ENCODE measurements at regions not wholly inside any gene's neighbourhood (a gene's known extent, or its start where the extent isn't known, plus 50 kb on each side); places are given as distances from the start of the nearest gene placed in this dataset.
A peak's percentile ranks its signal among the peaks of the same experiment; 100 is the strongest.

DNA sequence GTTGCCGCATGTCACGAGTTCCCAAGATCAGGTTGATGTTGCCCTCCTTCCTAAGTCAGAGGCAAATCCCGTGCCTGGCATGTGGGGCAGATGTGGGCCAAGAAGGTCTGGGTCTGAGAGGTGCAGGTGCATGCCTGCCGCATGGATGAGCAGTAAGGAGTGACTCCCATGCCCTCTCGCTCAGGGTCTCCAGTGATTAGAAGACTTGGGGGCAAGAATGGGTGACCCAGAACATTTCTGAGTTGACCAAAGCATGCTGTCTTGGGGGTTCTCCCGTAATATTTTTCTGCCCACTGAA lies 120.6 kb upstream of the HDAC4 start:
- no peak for DNase-seq

GRCh38 chr2:239520811-239521517 lies 120.1 kb upstream of the HDAC4 start:
- no peak for DNase-seq

DNA sequence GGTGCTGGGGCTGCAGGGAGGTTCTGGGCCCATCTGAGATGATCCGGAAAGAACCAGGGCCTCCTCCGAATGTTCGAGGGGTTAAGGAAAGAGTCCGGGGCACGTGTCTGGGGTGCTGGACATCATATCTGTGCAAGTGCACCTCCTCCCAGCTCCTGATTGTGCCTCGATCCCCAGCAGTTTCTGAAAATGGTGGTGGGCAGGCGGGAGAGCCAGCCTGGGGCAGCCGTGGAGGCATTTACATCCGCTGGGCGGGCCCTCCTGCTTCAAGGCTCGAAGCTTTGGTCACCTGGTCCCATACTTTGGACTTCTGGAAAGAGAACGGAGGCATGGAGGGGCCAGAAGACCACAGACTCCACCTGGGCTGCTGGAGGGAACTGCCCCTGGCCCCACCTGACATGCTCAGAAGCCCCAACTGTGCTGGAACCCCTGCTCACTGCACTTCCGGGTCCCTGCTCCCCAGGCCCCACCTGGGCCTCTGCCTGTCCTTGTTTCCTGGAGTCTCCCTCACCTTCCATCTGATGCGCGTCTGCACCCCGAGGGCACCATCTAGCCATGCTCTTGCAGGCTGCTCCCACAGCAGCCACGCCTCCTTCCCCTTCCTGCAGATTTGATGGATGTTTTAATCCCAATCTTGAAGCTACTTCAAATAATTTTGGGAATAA lies 119.2 kb upstream of the HDAC4 start:
- no peak for DNase-seq

GRCh38 chr2:239519089-239519920 lies 118.5 kb upstream of the HDAC4 start:
- DNase-seq, result no peak

- no peak for DNase-seq
Measured at GRCh38 chr2:239518286-239519088, 117.7 kb upstream of the HDAC4 start.

DNA sequence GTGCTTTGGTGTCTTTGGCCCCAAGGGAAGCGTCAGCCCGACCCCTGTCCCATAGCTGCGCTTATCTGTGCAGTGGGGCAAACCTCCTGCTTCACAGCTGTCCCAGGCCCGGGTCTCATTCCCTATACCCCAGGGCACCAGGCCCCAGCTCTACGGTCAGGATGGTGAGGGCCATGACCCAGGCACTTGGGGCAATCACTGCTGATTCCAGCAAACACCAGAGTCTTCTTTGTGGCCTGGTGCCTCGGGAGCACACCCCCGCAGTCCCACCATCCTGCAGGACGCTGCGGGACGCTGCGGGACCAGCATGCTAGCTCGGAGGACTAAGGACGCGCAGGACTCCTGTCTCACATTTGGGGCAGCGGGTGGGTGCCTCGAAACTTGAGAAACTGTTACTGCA lies 116.9 kb upstream of the HDAC4 start:
- DNase-seq, result no peak

- no peak for DNase-seq
Measured at GRCh38 chr2:239516954-239517305, 116.1 kb upstream of the HDAC4 start.

DNA sequence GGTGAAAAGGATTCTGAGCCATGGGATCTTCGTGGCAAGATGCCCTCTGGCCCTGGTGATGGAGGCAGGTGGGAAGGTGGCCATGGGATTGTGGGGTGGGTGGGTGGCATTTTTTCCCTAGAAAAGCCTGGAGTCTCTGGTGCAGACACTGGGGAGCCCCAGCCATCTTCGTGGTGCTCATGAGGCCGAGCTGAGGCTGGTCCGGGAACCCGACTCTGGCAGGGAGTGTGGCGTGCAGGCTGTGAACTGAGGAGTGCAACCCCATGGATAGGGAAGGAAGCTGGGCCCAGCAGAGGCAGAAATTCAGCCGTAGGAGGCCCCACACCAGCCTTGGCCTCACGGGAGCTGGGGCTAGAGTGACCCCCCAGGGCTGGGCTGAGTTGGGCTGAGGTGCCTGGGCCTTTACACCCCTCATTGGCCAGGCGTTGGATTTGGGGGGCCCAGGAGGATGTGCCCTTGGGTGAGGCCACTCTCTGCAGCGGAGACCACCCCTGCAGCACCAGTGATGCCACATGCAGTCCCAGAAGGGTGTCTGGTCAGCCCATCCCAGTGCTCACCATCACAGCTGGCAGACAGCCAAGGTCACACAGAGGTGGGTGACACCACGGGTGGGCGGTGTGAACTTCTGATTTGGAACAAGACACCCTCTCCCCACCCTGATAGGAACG lies 115.6 kb upstream of the HDAC4 start:
- no peak for DNase-seq

DNA sequence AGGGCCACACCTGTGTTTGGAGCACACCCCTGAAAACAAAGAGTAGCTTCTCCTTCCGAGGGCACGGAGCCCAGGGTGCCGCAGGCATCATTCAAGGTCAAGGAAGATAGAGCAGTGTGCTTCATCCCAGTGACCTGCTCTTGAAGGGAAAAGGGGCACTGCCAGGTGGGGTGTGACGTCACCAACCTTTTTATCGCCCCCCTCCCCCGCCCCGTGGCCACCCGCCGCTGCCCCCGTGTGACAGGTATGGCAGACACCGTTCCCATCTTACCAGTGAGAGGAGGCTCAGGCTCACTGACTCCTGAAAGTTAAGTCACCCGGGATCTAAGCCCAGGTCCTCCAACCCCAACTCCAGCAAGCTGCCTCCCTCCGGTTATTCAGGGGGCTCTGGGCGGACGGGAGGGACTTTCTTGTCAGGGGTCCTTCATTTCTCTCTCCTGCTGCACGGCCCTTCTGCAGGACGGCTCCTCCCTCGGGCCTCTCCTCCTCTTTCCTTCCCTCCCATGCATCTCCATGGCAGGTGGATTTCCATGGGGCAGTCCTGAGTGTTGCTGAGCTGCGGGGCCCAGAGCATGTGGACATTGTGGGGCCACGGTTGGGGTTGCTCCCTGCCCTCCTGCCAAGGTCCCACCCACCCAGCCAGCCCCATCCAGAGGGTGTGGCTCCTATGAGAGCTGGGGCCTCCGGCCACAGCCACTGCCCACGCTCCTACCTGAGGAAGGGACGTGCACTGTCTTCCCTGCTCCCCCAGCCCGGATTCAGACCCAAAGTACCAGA lies 114.1 kb upstream of the HDAC4 start:
- no peak for DNase-seq

DNA sequence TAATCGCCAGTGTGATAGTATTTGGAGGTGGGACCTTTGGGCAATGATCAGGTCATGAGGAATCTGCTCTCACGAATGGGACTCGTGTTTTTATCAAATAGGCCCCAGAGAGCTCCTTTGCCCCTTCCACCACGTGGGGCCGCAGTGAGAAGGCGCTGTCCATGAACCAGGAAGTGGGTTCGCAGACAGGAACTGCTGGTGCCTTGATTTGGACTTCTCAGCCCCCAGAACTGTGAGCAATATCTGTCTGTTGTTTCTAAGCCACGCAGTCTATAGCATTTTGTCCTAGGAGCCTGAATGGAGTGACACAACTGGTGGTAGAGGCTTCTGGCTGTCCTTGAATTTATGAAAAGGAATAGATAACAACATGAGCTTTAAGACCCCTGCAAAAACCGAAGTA lies 111.2 kb upstream of the HDAC4 start:
- DNase-seq, result no peak

DNA sequence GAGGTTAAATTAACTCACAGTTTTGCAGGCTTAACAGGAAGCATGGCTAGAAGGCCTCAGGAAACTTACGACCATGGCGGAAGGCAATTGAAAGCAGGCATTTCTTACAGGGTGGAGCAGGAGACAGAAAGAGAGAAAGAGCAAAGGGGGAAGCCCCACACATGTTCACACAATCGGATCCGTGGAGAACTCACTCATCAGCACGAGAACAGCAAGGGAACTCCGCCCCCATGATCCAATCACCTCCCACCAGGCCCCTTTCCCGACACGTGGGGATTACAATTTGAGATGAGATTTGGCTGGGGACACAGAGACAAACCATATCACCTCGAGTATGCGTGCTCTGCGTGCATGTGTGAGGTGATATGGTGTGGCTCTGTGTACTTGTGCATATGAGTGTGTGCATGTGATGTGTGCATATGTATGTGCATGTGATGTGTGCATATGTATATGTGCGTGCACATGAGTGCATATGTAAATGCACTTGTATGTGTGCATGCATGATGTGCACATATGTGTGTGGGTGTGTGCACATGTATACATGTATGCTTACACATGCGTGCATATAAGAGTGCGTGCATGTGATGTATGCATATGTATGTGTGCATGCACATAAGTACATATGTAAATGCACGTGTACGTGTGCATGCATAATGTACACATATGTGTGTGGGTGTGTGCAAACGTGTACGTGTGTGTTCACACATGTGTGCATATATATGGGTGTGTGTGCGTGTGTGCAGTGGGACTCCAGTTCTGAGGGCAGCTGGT lies 108.7 kb upstream of the HDAC4 start:
- DNase-seq, result no peak

DNA sequence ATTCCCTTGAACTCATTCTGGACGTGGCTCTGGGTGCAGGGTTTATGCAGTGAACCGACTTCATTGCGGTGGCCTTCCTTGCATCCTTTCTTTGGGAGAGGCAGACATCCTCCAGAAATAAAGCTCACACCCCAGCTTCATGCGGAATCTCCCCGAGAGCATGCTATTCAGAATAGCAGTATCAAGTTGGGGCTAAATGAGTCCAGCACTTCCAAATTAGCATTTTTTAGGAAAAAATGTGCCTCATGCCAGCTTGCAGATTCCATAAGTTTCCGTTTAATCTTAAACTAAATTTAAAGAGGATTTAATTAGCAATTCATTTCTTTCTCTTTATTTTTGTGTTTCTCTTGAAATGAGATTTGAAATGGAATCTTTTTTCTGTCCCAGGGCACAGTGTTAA lies 107.4 kb upstream of the HDAC4 start:
- DNase-seq, result no peak

GRCh38 chr2:239507576-239508258 lies 106.9 kb upstream of the HDAC4 start:
- no peak for DNase-seq

GRCh38 chr2:239506961-239507360 lies 106.1 kb upstream of the HDAC4 start:
- no peak for DNase-seq

- DNase-seq, result no peak
Measured at GRCh38 chr2:239506101-239506857, 105.5 kb upstream of the HDAC4 start.

DNA sequence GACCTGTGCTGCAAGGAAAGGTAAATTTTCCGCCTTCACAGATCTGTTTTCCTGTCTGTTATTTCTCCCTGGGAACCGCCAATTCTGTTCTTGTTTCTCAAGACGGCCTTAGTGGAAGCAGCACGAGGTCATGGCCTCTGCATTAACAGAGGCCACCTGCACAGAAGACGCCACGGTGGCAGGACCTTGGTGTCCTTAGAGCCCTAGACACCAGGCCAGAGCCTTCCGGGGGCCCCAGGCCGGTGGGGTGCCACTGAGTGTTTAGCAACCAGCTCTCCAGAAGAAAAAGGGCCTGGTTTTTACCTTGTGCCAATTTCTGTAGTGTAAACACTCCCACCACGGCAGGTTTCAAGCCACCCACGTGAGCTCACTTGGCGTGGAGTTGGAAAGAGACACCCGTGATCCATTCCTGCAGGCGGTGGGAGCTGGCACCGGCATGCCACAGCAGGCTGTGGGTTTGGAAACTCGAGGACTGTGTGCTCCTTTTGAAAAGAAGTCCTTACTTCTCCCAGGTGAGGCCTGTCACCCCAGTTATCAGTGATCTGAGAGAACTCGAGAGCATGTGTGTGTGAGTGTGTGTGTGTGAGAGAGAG lies 103.9 kb upstream of the HDAC4 start:
- DNase-seq, result no peak

GRCh38 chr2:239502430-239503186 lies 101.8 kb upstream of the HDAC4 start:
- DNase-seq, result peak in 1 of 2 donors; percentile 61

All from right lung (tissue), 2 donors.